ENCODE measurements at regions not wholly inside any gene's neighbourhood (a gene's known extent, or its start where the extent isn't known, plus 50 kb on each side); places are given as distances from the start of the nearest gene placed in this dataset.
"Not testable (repeated sequence)": the region's sequence is repeated elsewhere in the genome, so short reads cannot be mapped to it uniquely, and the experiment has no call there.

DNA sequence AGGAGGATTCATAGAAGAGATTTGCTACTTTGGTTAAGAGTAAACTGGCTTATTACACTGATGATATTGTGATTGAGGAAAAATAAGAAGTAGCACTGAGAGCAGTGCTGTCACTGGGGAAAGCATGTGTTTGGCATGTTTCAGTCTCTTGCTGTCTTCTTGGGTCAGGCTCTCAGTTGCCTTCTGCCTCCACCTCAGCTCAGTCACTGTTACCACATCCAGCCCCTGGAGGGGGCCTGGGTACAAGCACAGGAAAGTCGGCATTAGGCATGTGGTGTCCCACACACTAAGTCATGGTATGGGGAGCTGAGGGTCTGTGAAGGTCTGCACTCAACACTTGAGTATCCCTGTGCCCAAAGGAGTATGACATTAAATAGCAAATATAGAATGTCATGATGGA lies 958.3 kb upstream of the CDH9 start:
- no peak for DNase-seq

DNA sequence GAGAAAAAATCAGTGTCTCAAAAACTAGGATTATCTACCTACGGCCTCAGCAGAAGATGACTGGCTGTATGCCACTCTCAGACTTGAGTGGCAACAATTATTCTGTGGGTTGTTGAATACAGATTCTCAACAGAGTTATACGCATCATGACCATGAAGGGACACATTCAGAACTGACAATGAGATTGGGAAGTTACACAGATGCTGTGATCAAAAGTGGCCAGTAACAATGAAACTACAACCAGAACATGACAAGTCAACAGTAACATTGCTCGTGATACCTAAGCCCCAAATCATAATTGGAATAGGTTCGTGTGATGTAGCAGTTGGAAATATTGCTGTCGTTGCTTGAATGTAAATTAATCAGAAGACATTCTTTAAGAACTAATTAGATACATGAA lies 957.5 kb upstream of the CDH9 start:
- no peak for DNase-seq

DNA sequence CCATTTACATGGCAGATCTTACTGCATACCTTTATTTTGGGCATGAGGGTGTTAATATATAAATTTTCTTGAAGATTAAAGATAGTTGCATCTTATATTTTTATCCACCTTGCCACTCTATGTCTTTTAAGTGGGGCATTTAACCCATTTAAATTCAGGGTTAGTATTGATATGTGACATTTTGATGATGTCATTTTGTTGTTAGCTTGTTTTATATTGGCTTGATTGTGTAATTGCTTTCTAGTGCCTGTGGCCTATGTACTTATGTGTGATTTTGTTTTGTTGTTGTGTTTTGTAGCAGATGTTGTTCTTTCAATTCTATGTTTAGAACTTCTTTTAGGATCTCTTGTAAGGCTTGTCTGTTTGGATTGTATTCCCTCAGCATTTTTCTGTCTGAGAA lies 939.9 kb upstream of the CDH9 start:
- DNase-seq, result no peak

DNA sequence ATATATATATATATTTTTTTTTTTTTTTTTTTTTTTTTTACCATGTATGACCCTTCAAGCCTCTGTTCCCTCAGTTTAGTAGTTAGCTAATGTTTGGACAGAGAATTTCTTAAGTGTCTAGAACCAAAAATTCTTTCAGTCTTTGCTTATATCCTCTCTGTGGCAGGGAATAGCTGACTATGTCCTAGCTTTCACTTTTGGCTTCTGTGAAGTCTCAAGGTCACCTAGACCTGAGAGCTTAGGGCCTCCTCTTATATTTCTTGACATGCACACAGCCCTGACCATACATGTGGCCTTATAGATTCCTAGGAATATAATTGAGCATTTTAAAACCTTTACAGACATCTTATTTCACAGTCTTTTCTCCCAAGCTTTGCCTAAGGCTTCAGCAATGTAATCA lies 930.8 kb upstream of the CDH9 start:
- DNase-seq, result no peak

DNA sequence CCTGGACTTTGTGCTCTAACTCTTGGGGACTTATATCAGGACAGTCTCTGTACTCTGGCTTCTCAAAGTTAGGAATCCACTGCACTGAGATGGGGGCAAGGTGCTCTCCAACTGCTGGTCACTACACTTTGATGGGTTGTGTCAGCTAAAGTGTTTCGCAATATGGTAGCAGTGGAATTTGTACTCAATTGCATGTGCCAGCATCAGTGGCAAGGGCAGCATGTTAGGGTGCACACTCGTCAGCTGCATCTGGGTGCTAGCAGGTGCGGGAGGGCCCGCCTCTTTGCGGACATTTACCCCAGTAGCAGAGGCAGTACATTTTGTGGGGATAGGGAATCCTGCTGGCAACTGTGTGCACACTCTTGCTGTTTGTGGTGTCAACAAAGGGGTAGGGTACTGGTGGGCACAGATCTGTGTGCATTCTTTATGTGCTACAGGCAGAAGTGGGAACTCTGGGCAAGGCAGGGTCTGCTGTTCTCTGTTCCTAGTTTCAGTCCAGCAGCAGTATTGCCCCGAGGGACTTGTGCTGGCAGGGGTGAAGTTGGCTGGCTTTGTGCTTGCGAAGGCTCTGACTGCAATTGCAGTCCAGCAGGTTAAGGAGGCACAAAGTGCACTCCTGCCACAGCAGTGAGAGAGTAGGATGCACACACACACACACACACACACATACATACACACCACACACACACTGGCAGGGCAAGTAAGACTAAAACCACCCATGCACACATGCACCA lies 924.8 kb upstream of the CDH9 start:
- no peak for DNase-seq

DNA sequence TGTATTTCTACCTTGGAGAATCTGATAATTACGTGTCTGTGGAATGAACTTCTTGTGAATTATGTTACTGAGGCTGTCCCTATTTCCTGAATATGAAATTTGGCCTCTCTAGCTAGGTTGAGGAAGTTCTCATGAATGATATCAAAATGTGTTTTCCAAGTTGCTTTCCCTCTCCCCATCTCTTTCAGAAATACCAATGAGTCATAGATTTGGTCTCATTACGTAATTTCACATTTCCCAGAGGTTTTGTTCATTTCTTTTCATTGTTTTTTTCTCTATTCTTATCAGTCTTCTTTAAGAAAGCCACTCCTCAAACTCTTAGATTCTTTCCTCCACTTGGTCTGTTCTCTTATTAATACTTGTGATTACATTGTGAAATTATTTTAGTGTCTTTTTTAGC lies 923.8 kb upstream of the CDH9 start:
- no peak for DNase-seq

DNA sequence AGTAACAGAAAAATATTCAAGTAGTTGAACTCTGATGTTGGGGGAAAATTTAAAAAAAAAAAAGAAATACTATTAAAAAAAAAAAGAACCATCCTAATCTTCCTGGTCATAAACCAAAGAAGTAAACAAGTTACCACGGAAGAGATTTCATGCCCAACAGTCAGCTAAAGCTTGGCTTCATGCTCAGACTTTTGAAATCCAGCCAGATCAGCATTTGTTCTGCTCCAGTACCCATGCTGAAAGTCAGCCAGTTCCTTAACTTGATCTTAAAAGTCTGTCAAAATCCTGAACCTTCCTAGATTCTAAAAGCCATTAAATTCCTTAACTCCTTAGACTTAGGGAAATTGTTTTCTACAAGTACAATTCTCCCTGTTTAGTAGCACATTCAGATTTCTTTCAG lies 908.7 kb upstream of the CDH9 start:
- DNase-seq, result no peak

DNA sequence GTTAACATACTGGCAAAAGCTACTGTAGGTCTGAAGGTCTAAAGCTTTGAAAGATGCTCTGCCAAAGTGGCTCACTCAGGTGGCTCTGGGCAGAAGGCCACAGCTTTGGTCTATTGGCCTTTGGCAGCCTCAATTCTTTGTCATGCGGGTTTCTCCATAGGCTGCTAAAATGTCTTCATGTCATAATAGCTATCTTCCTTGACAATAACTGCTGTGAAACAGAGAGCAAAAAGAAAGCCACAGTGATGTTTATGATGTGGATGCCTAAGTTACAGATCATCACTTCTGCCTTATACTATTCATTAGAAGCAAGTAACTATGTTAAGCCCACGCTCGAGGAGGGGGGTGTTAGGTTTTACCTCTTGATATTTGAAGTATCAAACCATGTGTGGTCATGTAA lies 906.1 kb upstream of the CDH9 start:
- DNase-seq, result no peak

DNA sequence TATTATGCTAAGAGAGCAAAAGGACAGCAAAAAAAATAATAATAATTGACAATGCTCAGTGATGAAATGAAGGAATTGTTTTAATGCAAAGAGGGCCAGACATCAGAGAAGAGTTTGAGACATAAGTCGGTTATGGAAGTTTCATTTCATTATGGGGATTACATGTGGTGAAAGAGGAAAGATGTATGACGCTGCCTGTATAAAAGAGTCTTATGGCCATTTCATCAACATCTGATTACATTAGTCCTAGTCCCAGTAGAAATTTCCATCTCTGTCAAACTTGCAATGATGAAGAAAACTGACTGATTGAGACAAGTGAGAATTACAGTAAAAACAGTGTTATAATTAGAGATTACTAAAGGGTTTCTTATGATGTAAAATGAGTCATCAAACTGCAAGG lies 900.6 kb upstream of the CDH9 start:
- DNase-seq, result no peak

DNA sequence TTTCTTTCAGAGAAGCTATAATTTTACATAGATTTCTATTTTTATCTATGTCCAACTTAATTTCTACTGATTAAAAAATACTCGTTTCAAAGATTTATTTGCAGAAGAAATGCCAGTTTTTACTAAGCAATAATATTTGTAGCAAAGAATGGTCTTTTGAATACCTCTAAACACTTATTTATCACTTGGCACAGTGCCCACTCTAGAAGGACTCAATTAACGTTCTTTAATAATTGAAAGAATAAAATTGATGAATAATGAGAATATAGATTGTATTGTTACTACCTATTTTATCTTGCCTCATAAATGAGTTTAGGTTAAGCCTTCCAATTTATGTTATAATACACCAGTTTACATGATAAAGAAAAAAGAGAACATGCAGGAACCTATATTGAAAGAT lies 889.7 kb upstream of the CDH9 start:
- no peak for DNase-seq

DNA sequence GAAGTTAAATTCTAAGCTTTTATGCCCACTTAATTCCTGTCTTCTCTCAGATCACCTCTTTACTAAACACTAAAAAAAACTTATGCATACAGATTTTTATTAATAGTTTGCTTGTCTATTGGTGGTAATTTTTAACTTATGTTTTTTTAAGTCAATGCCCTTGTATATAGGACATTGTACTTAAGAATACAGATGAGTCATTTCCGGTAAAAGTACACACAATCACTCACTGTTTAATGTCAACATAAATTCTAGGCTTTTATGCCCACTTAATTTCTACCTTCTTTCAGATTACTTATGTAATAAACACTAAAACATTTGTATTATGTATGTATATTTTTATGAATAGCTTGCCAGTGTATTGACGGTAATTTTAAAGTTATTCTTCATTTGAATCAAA lies 872.8 kb upstream of the CDH9 start:
- DNase-seq, result no peak

DNA sequence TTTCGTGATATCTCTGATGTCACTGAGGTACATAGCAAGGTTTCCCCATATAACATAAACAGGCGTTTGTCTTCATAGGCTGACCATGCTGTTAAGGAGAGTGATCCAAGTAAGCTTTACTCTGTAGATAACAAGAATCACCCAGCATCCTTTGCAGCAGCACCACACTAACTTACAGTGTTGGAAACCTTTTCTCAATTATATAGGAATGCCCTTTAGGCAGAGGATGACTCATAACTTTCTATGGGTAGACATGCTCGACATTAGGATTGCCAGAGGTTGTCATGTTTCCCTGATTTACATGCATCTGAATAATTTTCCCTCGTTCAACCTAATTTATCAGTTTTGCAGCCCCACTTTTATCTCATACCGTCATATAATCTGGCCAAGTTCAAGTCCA lies 870.0 kb upstream of the CDH9 start:
- DNase-seq, result no peak

DNA sequence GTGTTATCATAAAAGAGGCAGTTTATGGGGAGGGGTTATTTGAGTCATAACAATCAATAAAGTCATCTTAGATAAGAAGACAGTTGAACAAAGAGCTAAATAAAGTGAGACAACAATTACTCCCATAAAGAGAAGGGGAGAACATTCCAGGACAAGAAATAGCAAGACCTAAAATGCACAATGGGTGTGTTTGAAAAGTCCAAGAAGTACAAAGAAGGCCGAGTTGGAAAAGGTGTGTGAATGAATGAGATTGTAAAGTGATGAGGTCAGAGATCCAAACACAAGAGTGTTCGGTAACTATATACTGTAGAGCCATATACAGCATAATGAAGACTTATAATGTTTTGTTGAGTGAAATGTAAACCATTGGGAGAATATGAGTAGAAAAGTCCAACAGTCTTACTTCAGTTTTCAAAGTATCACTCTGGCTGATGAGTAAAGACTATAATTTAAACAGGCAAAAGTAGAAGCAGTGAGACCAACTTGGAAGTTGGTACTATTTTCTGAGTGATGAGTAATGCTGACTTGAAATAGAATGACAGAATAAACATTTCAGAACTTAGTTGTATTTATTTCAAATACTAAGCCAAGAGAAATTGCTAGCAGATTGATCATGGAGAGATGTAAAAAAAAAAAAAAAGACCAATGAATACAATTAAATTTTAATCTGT lies 868.7 kb upstream of the CDH9 start:
- DNase-seq, result no peak

DNA sequence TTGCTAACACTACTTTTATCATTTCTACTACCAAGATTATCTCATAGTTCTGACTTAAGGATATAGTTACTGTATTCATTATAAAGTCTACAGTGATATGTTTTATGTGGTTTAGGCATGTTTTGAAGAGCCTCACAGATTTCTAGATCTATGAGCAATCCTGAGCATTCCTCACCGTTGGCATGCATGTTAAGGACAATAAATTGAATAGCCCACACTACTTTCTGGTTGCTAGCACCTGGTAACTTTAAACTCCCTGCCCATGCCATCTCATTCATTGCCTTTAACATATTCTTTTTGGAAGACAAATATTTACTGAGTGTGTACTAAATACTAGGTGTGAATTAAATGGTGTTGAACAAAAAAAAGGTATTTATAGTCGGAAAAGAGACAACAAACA lies 868.1 kb upstream of the CDH9 start:
- no peak for DNase-seq

DNA sequence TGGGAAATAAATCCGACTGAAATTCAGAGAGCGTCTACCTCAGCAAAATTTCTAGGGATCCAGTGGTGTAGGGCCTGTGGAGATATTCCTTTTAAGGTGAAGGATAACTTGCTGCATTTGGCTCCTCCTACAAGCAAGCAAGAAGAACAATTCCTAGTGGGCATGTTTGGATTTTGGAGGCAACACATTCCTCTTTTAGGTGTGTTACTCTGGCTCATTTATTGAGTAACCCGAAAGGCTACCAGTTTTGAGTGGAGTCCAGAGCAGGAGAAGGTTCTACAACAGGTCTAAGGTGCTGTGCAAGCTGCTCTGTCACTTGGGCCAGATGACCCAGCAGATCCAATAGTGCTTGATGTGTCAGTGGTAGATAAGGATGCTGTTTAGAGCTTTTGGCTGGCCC lies 862.4 kb upstream of the CDH9 start:
- no peak for DNase-seq

DNA sequence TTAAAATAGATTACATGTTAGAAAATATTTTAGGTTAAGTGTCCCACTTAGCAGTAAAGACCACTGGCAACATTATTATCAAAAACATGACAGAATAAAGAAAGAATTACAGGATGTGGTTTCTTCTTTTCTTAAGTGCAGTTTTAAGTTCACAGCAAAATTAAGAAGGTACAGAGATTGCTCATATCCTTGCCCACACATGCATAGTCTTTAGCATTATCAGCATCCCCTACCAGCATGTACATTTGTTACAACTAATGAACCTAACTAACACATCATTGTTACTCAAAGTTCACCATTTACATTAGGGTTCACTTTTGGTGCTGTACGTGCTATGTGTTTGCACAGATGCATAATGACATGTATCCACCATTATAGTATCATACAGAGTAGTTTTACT lies 837.7 kb upstream of the CDH9 start:
- DNase-seq, result no peak

DNA sequence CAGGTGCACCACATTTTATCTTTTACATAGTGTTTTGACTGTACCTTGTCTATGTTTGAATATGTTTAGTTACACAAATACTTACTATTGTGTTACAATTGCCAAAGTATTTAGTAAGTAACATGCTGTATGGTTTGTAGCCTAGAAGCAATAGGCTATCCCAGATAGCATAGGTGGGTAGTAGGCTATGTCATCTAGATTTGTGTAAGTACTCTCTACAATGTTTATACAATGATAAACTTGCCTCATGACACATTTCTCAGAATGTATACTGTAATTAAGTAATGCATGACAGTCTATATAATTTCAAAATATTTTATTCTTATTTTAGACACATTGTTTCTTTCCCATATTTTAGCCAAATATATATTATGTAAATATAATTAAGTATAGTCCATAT lies 836.8 kb upstream of the CDH9 start:
- DNase-seq, result no peak

DNA sequence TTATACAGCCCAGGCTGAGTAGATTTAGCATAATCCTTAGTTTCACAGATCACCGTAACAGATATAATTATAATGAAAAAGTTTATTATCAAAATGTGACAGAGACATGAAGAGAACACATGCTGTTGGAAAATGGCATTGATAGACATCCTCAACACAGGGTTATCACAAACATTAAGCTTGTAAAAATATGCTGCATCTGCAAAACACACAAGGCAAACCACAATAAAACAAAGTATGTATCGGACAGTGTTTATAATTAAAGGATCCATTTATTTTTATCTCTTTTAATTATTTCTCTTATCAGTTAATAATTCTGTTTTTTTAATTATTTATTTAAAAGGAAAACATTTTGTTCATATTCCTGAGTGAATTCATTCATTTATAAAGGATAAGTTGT lies 829.9 kb upstream of the CDH9 start:
- no peak for DNase-seq

DNA sequence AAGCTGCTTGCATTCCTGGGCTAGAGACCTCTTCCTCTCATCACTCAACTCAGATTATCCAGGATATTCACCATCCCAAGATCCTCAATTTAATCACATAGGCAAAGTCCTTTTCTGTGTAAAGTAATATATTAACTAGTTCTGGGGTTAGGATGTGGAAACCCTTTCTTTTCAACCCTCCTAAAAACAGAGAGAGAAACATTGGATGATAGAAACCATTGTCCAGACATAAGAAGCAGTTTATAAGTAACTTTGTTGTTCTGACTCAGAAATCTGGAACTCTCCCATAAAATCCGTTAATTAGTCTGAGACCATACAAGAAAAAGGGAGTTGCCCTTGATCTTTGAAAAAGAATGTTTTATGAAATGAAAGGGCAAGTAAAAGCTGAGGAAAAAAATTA lies 817.1 kb upstream of the CDH9 start:
- no peak for DNase-seq

DNA sequence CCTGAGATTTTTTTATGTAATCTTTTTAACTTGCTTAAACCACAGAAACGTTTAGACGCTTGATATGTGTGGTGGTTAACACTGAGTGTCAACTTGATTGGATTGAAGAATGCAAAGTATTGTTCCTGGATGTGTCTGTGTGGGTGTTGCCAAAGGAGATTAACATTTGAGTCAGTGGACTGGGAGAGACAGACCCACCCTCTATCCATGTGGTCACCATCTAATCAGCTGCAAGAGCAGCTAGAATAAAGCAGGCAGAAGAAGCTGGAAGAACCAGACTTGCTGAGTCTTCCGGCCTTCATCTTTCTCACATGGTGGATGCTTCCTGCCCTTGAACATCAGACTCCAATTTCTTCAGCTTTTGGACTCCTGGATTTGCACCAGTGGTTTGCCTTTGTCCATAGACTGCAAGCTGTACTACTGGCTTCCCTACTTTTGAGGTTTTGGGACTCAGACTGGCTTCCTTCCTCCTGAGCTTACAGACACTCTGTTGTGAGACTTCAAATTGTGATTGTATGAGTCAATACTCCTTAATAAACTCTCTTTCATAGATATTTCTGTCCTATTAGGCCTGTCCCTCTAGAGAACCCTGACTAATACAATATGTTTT lies 816.0 kb upstream of the CDH9 start:
- no peak for DNase-seq

DNA sequence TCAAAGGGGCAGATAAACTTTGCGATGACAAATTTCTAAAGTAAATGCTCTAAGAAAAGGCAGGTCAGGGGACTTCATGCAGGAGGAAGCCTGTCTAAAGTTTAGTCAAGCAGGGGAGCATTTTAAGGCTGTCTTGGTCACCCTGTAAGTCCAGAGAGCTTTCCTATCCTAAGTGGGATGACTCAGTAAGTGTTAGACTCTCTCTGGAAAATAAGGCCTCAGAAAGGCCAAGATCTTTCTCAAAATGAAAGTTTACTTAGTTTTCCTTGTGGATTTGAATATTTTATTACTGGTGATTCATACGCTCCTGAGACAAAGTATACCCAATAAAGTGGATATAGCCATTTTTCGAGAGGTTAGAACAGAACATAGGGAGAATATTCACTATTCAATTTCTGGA lies 806.9 kb upstream of the CDH9 start:
- no peak for DNase-seq

DNA sequence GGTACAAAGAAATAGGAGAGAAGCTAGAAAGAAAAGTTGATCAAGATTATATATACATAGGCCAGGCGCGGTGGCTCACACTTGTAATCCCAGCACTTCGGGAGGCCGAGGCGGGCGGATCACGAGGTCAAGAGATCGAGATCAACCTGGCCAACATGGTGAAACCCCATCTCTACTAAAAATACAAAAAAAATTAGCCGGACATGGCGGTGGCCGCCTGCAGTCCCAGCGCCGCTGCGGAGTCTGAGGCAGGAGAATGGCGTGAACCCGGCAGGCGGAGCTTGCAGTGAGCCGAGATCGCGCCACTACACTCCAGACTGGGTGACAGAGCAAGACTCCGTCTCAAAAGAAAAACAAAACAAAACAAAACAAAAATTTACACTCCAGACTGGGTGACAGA lies 798.3 kb upstream of the CDH9 start:
- DNase-seq, result not testable (repeated sequence)

DNA sequence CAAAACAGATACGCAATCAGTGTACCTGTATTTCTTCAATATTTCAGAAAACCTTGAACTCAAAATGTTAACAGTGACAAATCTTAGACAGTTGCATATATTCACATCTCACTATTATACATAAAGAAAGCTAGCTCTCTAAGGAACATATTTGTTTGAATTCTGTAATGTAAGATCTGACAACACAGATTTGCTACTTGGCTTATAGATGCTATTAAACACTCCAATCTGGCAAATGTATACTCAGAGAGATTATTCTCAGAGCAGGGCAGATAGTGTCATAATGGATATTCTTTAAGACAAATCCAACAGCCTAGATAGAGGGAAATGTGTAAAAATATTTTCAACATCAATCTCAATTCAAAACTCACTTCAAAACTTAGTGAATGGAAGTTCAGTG lies 794.5 kb upstream of the CDH9 start:
- DNase-seq, result no peak

DNA sequence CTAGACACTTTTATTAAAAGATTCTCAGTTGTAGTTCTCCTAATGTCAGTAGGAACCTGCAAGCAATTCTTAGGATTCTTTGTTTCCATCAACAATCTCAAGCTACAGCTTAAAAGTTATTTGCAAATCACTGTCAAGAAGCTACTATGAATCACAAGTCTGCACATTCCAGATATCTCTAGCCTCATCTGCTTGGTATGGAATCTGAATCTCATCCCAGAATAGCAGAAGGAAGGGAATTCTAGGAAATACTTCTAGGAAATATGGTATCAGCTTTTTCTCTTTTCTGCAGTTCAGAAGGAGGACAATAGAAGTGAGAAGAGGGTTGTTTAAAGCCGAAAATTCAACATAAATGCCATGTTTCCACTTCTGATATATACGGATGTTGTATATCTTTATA lies 792.2 kb upstream of the CDH9 start:
- no peak for DNase-seq

DNA sequence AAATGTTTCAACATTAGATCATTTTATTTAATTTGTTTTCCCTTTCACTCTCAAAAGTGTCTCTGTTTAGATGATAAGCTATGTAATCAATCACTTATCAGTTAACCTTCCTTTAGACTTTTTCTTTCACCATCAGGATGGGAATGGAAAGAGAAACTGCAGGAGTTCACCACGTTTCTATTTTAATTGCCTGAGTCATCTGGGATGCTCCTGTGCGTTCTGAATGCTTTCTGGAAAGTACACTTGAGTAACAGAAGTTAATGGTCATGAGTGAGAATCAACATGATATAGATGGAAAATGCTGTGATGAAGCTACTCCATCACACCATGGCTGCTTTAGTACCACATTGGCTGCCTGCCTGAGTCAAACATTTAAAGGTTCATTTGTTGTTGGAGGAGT lies 783.3 kb upstream of the CDH9 start:
- no peak for DNase-seq
